OCI-LY7 (cell line): ENCODE measurements at regions not wholly inside any gene's neighbourhood (a gene's known extent, or its start where the extent isn't known, plus 50 kb on each side); places are given as distances from the start of the nearest gene placed in this dataset.

ENCODE experiments used
- CTCF ChIP-seq: fragments of 200-600 bp; sonication (generic); conservative IDR thresholded peaks from 2 replicates; pipeline ENCODE4 v1.5.1; 2014; ENCODE audit warnings: mild to moderate bottlenecking, antibody characterized with exemption, low read length, moderate library complexity, mixed read lengths
- EZH2phosphoT487 ChIP-seq: fragments of 200-600 bp; sonication (generic); IDR thresholded peaks from 2 replicates; pipeline ENCODE4 v1.6.1; 2018; ENCODE audit warnings: low read depth, borderline replicate concordance, mild to moderate bottlenecking, mixed run types, antibody characterized with exemption, low read length, moderate library complexity, mixed read lengths

GRCh38 chr10:28207799-28208198, 95.1 kb downstream of the MPP7 start:
- TF ChIP-seq CTCF (no peak), EZH2phosphoT487 (no peak)
